ENCODE measurements at regions not wholly inside any gene's neighbourhood (a gene's known extent, or its start where the extent isn't known, plus 50 kb on each side); places are given as distances from the start of the nearest gene placed in this dataset.

- no peak overlapping the region for H3K4me3 ChIP-seq (replicated peaks in 1 of 2; ENCODE audit: low read depth in 1 of 2, low read length in 2 of 2)
- H3K27me3 ChIP-seq (ENCODE audit: insufficient read depth, low read length): no peaks in the 10 kb centered on the region
- ChIA-PET CTCF (interaction anchor here (1.3 kb wide), 1 partner anchor 8 kb away, joined by 3 read pairs; no protein-coding TSS in a partner anchor), RAD21 (ENCODE audit: low non-redundant PET in 1 of 2, low total read pairs in 2 of 2, uncharacterized antibody in 2 of 2, unreplicated experiment in 2 of 2) (no interaction called here), POLR2A (no interaction called here)
- ATAC-seq (no peak), DNase-seq (ENCODE audit: low read depth, low spot score) (no peak)
- peaks cover 92% of the 10 kb centered on the region for H3K79me2 ChIP-seq (ENCODE audit: insufficient read depth, low read length)
- H4K20me1 ChIP-seq (ENCODE audit: insufficient read depth): 0 out of 2 replicates have a peak, but pooled peaks cover 3% of the 10 kb centered on the region
- H3K36me3 ChIP-seq (ENCODE audit: control insufficient read depth in 1 of 2, insufficient read depth in 2 of 2, low read length in 2 of 2): peaks cover 0 to 5% of the 10 kb centered on the region in 2 experiments; a peak in 1 of 4 replicates
- H3K27ac ChIP-seq (ENCODE audit: low read depth, low read length): no peak overlapping the region; the same call in 1 of the 2 replicates
- no peaks in the 10 kb centered on the region for H3K9me3 ChIP-seq (ENCODE audit: control insufficient read depth in 1 of 2, insufficient read depth in 1 of 2, low read depth in 1 of 2, low read length in 2 of 2)
- no peak overlapping the region for H3K4me2 ChIP-seq (ENCODE audit: low read length)
- no peaks in the 10 kb centered on the region for H3K9me2 ChIP-seq (ENCODE audit: insufficient read depth)
- intact Hi-C loops (cut with micrococcal nuclease): no loop called here
- no peak overlapping the region for H2AFZ ChIP-seq (ENCODE audit: low read depth, low read length, poor library complexity, severe bottlenecking)
- peaks cover 47 to 54% of the 10 kb centered on the region in 2 experiments for H3K4me1 ChIP-seq (ENCODE audit: control insufficient read depth in 1 of 2, insufficient read depth in 2 of 2, low read length in 2 of 2)
- no peak overlapping the region for H3K9ac ChIP-seq (ENCODE audit: low read length)
- TF ChIP-seq EZH2 (IDR thresholded peaks at IDR 0.05) (no peak), POLR2A (IDR thresholded peaks at IDR 0.05; ENCODE audit: borderline replicate concordance, extremely low read depth, insufficient read depth, insufficient read length) (no peak)
- no TSS peak for BruUV-seq (replicated peaks)
Measured at GRCh38 chr6:56765494-56765893, 122.8 kb upstream of the DST start.

- ChIA-PET POLR2A (no interaction called here), CTCF (interaction anchor here (0.5 to 1.5 kb wide), 3 partner anchors 12 to 78 kb away, joined by 3 to 6 read pairs (median 4); no protein-coding TSS in a partner anchor), RAD21 (ENCODE audit: low non-redundant PET in 1 of 2, low total read pairs in 2 of 2, uncharacterized antibody in 2 of 2, unreplicated experiment in 2 of 2) (interaction anchor here (0.7 kb wide), 2 partner anchors 96 to 283 kb away, joined by 4 to 5 read pairs; partner anchors contain the start of gene KIAA1586 (in 1 of the 2))
- intact Hi-C loops (cut with micrococcal nuclease): no loop called here
- no peaks in the 10 kb centered on the region for H3K9me2 ChIP-seq (ENCODE audit: insufficient read depth)
- ATAC-seq: peak; percentile 90
- H3K27ac ChIP-seq (ENCODE audit: low read depth, low read length): peak overlapping the region; percentile 49
- H3K9ac ChIP-seq (ENCODE audit: low read length): 0 out of 2 replicates have a peak overlapping the region, but pooled peaks have one; percentile 5
- H4K20me1 ChIP-seq (ENCODE audit: insufficient read depth): 0 out of 2 replicates have a peak, but pooled peaks cover 3% of the 10 kb centered on the region
- peak overlapping the region; percentile 29 for H3K4me2 ChIP-seq (ENCODE audit: low read length)
- H3K4me1 ChIP-seq (ENCODE audit: control insufficient read depth in 1 of 2, insufficient read depth in 2 of 2, low read length in 2 of 2): peaks cover 56 to 62% of the 10 kb centered on the region in 2 experiments
- H3K79me2 ChIP-seq (ENCODE audit: insufficient read depth, low read length): peaks cover 92% of the 10 kb centered on the region
- peaks cover 0 to 5% of the 10 kb centered on the region in 2 experiments; a peak in 1 of 4 replicates for H3K36me3 ChIP-seq (ENCODE audit: control insufficient read depth in 1 of 2, insufficient read depth in 2 of 2, low read length in 2 of 2)
- no peak overlapping the region for H2AFZ ChIP-seq (ENCODE audit: low read depth, low read length, poor library complexity, severe bottlenecking)
- H3K4me3 ChIP-seq (replicated peaks in 1 of 2; ENCODE audit: low read depth in 1 of 2, low read length in 2 of 2): no peak overlapping the region
- H3K9me3 ChIP-seq (ENCODE audit: control insufficient read depth in 1 of 2, insufficient read depth in 1 of 2, low read depth in 1 of 2, low read length in 2 of 2): no peaks in the 10 kb centered on the region
- BruUV-seq (replicated peaks): no TSS peak
- peak; percentile 57 for DNase-seq (ENCODE audit: low read depth, low spot score)
- H3K27me3 ChIP-seq (ENCODE audit: insufficient read depth, low read length): no peaks in the 10 kb centered on the region
- TF ChIP-seq ELF1 (IDR thresholded peaks at IDR 0.05; ENCODE audit: borderline replicate concordance, low read depth) (no peak), EGR1 (IDR thresholded peaks at IDR 0.05; ENCODE audit: low read depth) (no peak), POLR2AphosphoS5 (IDR thresholded peaks at IDR 0.05; ENCODE audit: low read depth, low read length) (no peak), CBX3 (IDR thresholded peaks at IDR 0.05; ENCODE audit: low read depth) (no peak), REST (IDR thresholded peaks at IDR 0.05; ENCODE audit: low read depth) (no peak), TCF7L2 (IDR thresholded peaks at IDR 0.05; ENCODE audit: borderline replicate concordance, extremely low read depth, insufficient read depth, insufficient read length) (no peak), MAX (IDR thresholded peaks at IDR 0.05) (no peak), CEBPB (IDR thresholded peaks at IDR 0.05; ENCODE audit: low read depth) (no peak), SIN3A (IDR thresholded peaks at IDR 0.05; ENCODE audit: low read depth) (no peak), EZH2phosphoT487 (IDR thresholded peaks at IDR 0.05; ENCODE audit: borderline replicate concordance) (no peak), EZH2 (IDR thresholded peaks at IDR 0.05) (no peak), ZFX (IDR thresholded peaks at IDR 0.05) (no peak), ZNF274 (IDR thresholded peaks at IDR 0.05; ENCODE audit: low read depth, low read length) (no peak), CTCF (IDR thresholded peaks at IDR 0.05 in 2 of 3, conservative IDR thresholded peaks at IDR 0.05 in 1 of 3; ENCODE audit: borderline replicate concordance in 1 of 3, insufficient read depth in 1 of 3, low read depth in 2 of 3, low read length in 2 of 3) (peak; percentile 52 to 59 (median 57); a peak in 5 of 6 replicates)
Measured at GRCh38 chr6:56764081-56764566, 121.4 kb upstream of the DST start.
